Central memory CD8-positive, alpha-beta T cell (primary cell): ENCODE measurements at regions not wholly inside any gene's neighbourhood (a gene's known extent, or its start where the extent isn't known, plus 50 kb on each side); places are given as distances from the start of the nearest gene placed in this dataset.

Experiments used
- ATAC-seq: fragments of 150-1000 bp; cut with Tn5 transposase; replicated peaks from 2 replicates; pipeline ENCODE4 v1.10.0; 2022; ENCODE audit warnings: mild to moderate bottlenecking, moderate FRiP score, moderate number of reproducible peaks; ENCODE audit not compliant: poor library complexity, severe bottlenecking; ENCODE audit errors: extremely low read depth
- DNase-seq, 2 donors: peaks; one replicate each; pipeline ENCODE4 v3.0.0; 2021; ENCODE audit warnings: low spot score in 2 of 2
- H3K27ac Mint-ChIP-seq: one replicate; pipeline ENCODE4 v1.8.0; 2022; ENCODE audit warnings: low read depth, mild to moderate bottlenecking, moderate library complexity, mixed read lengths
- H3K27me3 Mint-ChIP-seq: one replicate; pipeline ENCODE4 v1.8.0; 2022; ENCODE audit warnings: mixed read lengths
- H3K36me3 Mint-ChIP-seq: one replicate; pipeline ENCODE4 v1.8.0; 2022; ENCODE audit warnings: mild to moderate bottlenecking, moderate library complexity, mixed read lengths; ENCODE audit not compliant: insufficient read depth
- H3K4me1 Mint-ChIP-seq: one replicate; pipeline ENCODE4 v1.8.0; 2022; ENCODE audit warnings: mixed read lengths
- H3K4me3 Mint-ChIP-seq: one replicate; pipeline ENCODE4 v1.8.0; 2022; ENCODE audit warnings: mild to moderate bottlenecking, moderate library complexity, mixed read lengths
- H3K9me3 Mint-ChIP-seq: one replicate; pipeline ENCODE4 v1.8.0; 2022; ENCODE audit warnings: mixed read lengths

GRCh38 chr18:55751476-55751875 is 163.5 kb upstream of the TCF4 start:
- Mint-ChIP-seq H3K27me3 (no peaks in the 10 kb centered on the region), H3K36me3 (no peaks in the 10 kb centered on the region), H3K27ac (no peak overlapping the region), H3K4me3 (no peak overlapping the region), H3K4me1 (no peaks in the 10 kb centered on the region), H3K9me3 (peaks cover 29% of the 10 kb centered on the region)
- DNase-seq (no peak), ATAC-seq (no peak)

GRCh38 chr18:55748227-55748738 is 160.3 kb upstream of the TCF4 start:
- no peaks in the 10 kb centered on the region for H3K27me3 Mint-ChIP-seq
- no peak overlapping the region for H3K4me3 Mint-ChIP-seq
- no peaks in the 10 kb centered on the region for H3K36me3 Mint-ChIP-seq
- ATAC-seq (no peak), DNase-seq (no peak)
- H3K27ac Mint-ChIP-seq = no peak overlapping the region
- peaks cover 24% of the 10 kb centered on the region for H3K9me3 Mint-ChIP-seq
- H3K4me1 Mint-ChIP-seq = no peaks in the 10 kb centered on the region

GRCh38 chr18:55744206-55744605 is 156.2 kb upstream of the TCF4 start:
- no peak for ATAC-seq

GRCh38 chr18:55743736-55744135 is 155.7 kb upstream of the TCF4 start:
- Mint-ChIP-seq H3K9me3 (peaks cover 31% of the 10 kb centered on the region), H3K36me3 (no peaks in the 10 kb centered on the region), H3K4me1 (no peaks in the 10 kb centered on the region), H3K4me3 (no peak overlapping the region), H3K27ac (no peak overlapping the region), H3K27me3 (no peaks in the 10 kb centered on the region)
- no peak for ATAC-seq
- DNase-seq = no peak

More at GRCh38 chr18:55744206-55744605, 156.2 kb upstream of the TCF4 start:
- Mint-ChIP-seq H3K4me1 (no peaks in the 10 kb centered on the region), H3K27ac (no peak overlapping the region), H3K4me3 (no peak overlapping the region), H3K9me3 (peaks cover 28% of the 10 kb centered on the region), H3K27me3 (no peaks in the 10 kb centered on the region), H3K36me3 (no peaks in the 10 kb centered on the region)
- no peak for DNase-seq

- ATAC-seq = no peak
- no peaks in the 10 kb centered on the region for H3K36me3 Mint-ChIP-seq
- no peak overlapping the region for H3K27ac Mint-ChIP-seq
- DNase-seq = no peak
- peaks cover 33% of the 10 kb centered on the region for H3K9me3 Mint-ChIP-seq
- no peaks in the 10 kb centered on the region for H3K4me1 Mint-ChIP-seq
- H3K4me3 Mint-ChIP-seq = no peak overlapping the region
- H3K27me3 Mint-ChIP-seq = no peaks in the 10 kb centered on the region
These were observed 155.1 kb upstream of the TCF4 start for GRCh38 chr18:55743133-55743532.

- DNase-seq = no peak
- Mint-ChIP-seq H3K36me3 (no peaks in the 10 kb centered on the region), H3K4me1 (no peaks in the 10 kb centered on the region), H3K27me3 (no peaks in the 10 kb centered on the region), H3K27ac (no peak overlapping the region), H3K4me3 (no peak overlapping the region), H3K9me3 (peaks cover 31% of the 10 kb centered on the region)
- ATAC-seq = no peak
These were observed 151.5 kb upstream of the TCF4 start for GRCh38 chr18:55739488-55739887.

- DNase-seq = no peak
- Mint-ChIP-seq H3K4me3 (no peak overlapping the region), H3K27me3 (no peaks in the 10 kb centered on the region), H3K9me3 (peaks cover 37% of the 10 kb centered on the region), H3K36me3 (no peaks in the 10 kb centered on the region), H3K27ac (no peak overlapping the region), H3K4me1 (no peaks in the 10 kb centered on the region)
- ATAC-seq = no peak
These were observed 150.6 kb upstream of the TCF4 start for GRCh38 chr18:55738483-55739114.

- H3K4me1 Mint-ChIP-seq = no peaks in the 10 kb centered on the region
- no peak for DNase-seq
- H3K9me3 Mint-ChIP-seq = peaks cover 41% of the 10 kb centered on the region
- no peaks in the 10 kb centered on the region for H3K27me3 Mint-ChIP-seq
- H3K36me3 Mint-ChIP-seq = no peaks in the 10 kb centered on the region
- H3K4me3 Mint-ChIP-seq = no peak overlapping the region
- no peak for ATAC-seq
- H3K27ac Mint-ChIP-seq = no peak overlapping the region
These were observed 149.9 kb upstream of the TCF4 start for GRCh38 chr18:55737781-55738468.

GRCh38 chr18:55737266-55737665 is 149.3 kb upstream of the TCF4 start:
- Mint-ChIP-seq H3K27ac (no peak overlapping the region), H3K9me3 (peaks cover 34% of the 10 kb centered on the region), H3K27me3 (no peaks in the 10 kb centered on the region), H3K36me3 (no peaks in the 10 kb centered on the region), H3K4me1 (no peaks in the 10 kb centered on the region), H3K4me3 (no peak overlapping the region)
- DNase-seq (no peak), ATAC-seq (no peak)

- Mint-ChIP-seq H3K9me3 (peaks cover 27% of the 10 kb centered on the region), H3K4me1 (no peaks in the 10 kb centered on the region), H3K27me3 (no peaks in the 10 kb centered on the region), H3K4me3 (no peak overlapping the region), H3K27ac (no peak overlapping the region), H3K36me3 (no peaks in the 10 kb centered on the region)
- ATAC-seq = no peak
- no peak for DNase-seq
These were observed 148.0 kb upstream of the TCF4 start for GRCh38 chr18:55735969-55736368.

- no peak overlapping the region for H3K4me3 Mint-ChIP-seq
- H3K4me1 Mint-ChIP-seq = no peaks in the 10 kb centered on the region
- ATAC-seq (no peak), DNase-seq (no peak)
- no peaks in the 10 kb centered on the region for H3K36me3 Mint-ChIP-seq
- no peaks in the 10 kb centered on the region for H3K27me3 Mint-ChIP-seq
- peaks cover 27% of the 10 kb centered on the region for H3K9me3 Mint-ChIP-seq
- H3K27ac Mint-ChIP-seq = no peak overlapping the region
These were observed 147.3 kb upstream of the TCF4 start for GRCh38 chr18:55735199-55735855.

GRCh38 chr18:55732227-55733106 is 144.5 kb upstream of the TCF4 start:
- DNase-seq = no peak
- ATAC-seq = no peak
- Mint-ChIP-seq H3K36me3 (no peaks in the 10 kb centered on the region), H3K9me3 (peaks cover 24% of the 10 kb centered on the region), H3K27me3 (no peaks in the 10 kb centered on the region), H3K27ac (no peak overlapping the region), H3K4me1 (no peaks in the 10 kb centered on the region), H3K4me3 (no peak overlapping the region)
